HUES64 (cell line): ENCODE measurements at regions not wholly inside any gene's neighbourhood (a gene's known extent, or its start where the extent isn't known, plus 50 kb on each side); places are given as distances from the start of the nearest gene placed in this dataset.
A peak's percentile ranks its signal among the peaks of the same experiment; 100 is the strongest.

Experiments used
- H3K27ac ChIP-seq: 2 replicates; pipeline ENCODE4 v1.7.0; 2013; ENCODE audit warnings: low read depth, low read length, inconsistent platforms
- H3K27me3 ChIP-seq: 2 replicates; pipeline ENCODE4 v1.6.1; 2013; ENCODE audit warnings: mild to moderate bottlenecking, low read length; ENCODE audit not compliant: insufficient read depth
- H3K36me3 ChIP-seq: 2 replicates; pipeline ENCODE4 v1.6.1; 2013; ENCODE audit warnings: mild to moderate bottlenecking, low read length; ENCODE audit not compliant: insufficient read depth
- H3K4me1 ChIP-seq: 2 replicates; pipeline ENCODE4 v1.6.1; 2013; ENCODE audit warnings: mild to moderate bottlenecking, low read length, moderate library complexity; ENCODE audit not compliant: insufficient read depth
- H3K4me3 ChIP-seq: 2 replicates; pipeline ENCODE4 v1.5.1; 2013; ENCODE audit warnings: mild to moderate bottlenecking, low read length, moderate library complexity
- H3K9ac ChIP-seq: 2 replicates; pipeline ENCODE4 v1.6.1; 2013; ENCODE audit warnings: mild to moderate bottlenecking, low read depth, low read length
- H3K9me3 ChIP-seq: 2 replicates; pipeline ENCODE4 v1.6.1; 2013; ENCODE audit warnings: low read depth, low read length; ENCODE audit not compliant: insufficient read depth
- WGBS: fragments of 150-250, 120-280 bp; methylation state at CpG from one replicate; pipeline ENCODE4 v1.1.7; 2013; ENCODE audit warnings: missing lambda C conversion rate; 5-methylcytosine and 5-hydroxymethylcytosine counted together

- no peaks in the 10 kb centered on the region for H3K36me3 ChIP-seq
- peaks cover 6% of the 10 kb centered on the region; the same call in 1 of the 2 replicates for H3K4me1 ChIP-seq
- no peak overlapping the region for H3K4me3 ChIP-seq
- H3K9me3 ChIP-seq = no peaks in the 10 kb centered on the region
- 100% methylated on average over 1 of the region's 2 CpGs for WGBS
- H3K27ac ChIP-seq = no peak overlapping the region
- H3K27me3 ChIP-seq = no peaks in the 10 kb centered on the region
- H3K9ac ChIP-seq = no peak overlapping the region
Measured at GRCh38 chr9:108108852-108109448, 619.4 kb upstream of the KLF4 start.

GRCh38 chr9:108108280-108108851 lies 618.8 kb upstream of the KLF4 start:
- Histone ChIP-seq H3K36me3 (no peaks in the 10 kb centered on the region), H3K27ac (no peak overlapping the region)
- 89% methylated on average over 3 of the region's 4 CpGs for WGBS

GRCh38 chr9:108105885-108106284 lies 616.3 kb upstream of the KLF4 start:
- Histone ChIP-seq H3K36me3 (no peaks in the 10 kb centered on the region), H3K27me3 (no peaks in the 10 kb centered on the region), H3K4me1 (peaks cover 6% of the 10 kb centered on the region; the same call in 1 of the 2 replicates), H3K4me3 (no peak overlapping the region), H3K27ac (no peak overlapping the region), H3K9ac (no peak overlapping the region), H3K9me3 (no peaks in the 10 kb centered on the region)
- WGBS = 41% methylated on average over 5 of the region's 5 CpGs

More at GRCh38 chr9:108108280-108108851, 618.8 kb upstream of the KLF4 start:
- H3K9ac ChIP-seq = no peak overlapping the region
- H3K4me1 ChIP-seq = peaks cover 6% of the 10 kb centered on the region; the same call in 1 of the 2 replicates
- H3K4me3 ChIP-seq = no peak overlapping the region
- H3K27me3 ChIP-seq = no peaks in the 10 kb centered on the region
- H3K9me3 ChIP-seq = no peaks in the 10 kb centered on the region

- Histone ChIP-seq H3K4me1 (peaks cover 6% of the 10 kb centered on the region; the same call in 1 of the 2 replicates), H3K27me3 (no peaks in the 10 kb centered on the region), H3K36me3 (no peaks in the 10 kb centered on the region), H3K4me3 (no peak overlapping the region), H3K27ac (no peak overlapping the region), H3K9me3 (no peaks in the 10 kb centered on the region), H3K9ac (no peak overlapping the region)
- WGBS = 92% methylated on average over 1 of the region's 1 CpG
Measured at GRCh38 chr9:108104991-108105390, 615.4 kb upstream of the KLF4 start.

DNA sequence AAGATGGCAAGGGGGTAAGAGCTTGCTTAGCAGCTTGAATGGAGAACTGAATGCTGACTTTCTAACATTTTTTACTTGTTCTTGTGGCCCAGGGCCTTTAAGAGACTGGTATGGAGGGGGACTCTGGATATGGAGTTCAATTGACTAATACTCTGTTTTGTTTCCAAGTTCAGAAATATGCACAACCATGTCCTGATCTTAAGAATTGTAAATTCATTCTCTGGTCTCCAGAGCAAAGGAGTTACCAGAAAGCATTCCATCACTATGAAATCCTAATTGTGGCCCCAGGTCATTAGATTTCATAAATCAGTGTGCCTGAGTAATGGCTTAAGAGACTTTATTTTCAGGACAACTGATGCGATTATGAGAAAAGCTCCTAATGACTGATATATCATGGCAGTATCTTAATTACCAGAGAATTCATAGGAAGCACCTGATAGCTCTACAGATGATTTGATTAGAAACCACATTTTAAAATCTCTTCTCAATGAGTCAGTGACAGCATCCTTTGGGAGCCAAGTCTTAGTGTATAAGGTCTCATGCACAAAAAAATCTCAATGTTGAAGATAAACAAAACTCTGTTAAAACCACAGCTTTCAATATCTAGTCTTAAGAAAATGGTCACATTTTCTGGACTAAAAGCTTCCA lies 613.6 kb upstream of the KLF4 start:
- 100% methylated on average over 1 of the region's 1 CpG for WGBS
- Histone ChIP-seq H3K4me3 (no peak overlapping the region), H3K4me1 (no peaks in the 10 kb centered on the region), H3K36me3 (no peaks in the 10 kb centered on the region), H3K9ac (no peak overlapping the region), H3K9me3 (no peaks in the 10 kb centered on the region), H3K27ac (no peak overlapping the region), H3K27me3 (no peaks in the 10 kb centered on the region)

GRCh38 chr9:108101410-108101809 lies 611.8 kb upstream of the KLF4 start:
- Histone ChIP-seq H3K9me3 (no peaks in the 10 kb centered on the region), H3K27ac (no peak overlapping the region), H3K36me3 (no peaks in the 10 kb centered on the region), H3K27me3 (no peaks in the 10 kb centered on the region), H3K9ac (no peak overlapping the region), H3K4me3 (no peak overlapping the region), H3K4me1 (no peaks in the 10 kb centered on the region; the same call in 1 of the 2 replicates)
- WGBS = 94% methylated on average over 1 of the region's 1 CpG

GRCh38 chr9:108100571-108100970 lies 611.0 kb upstream of the KLF4 start:
- Histone ChIP-seq H3K36me3 (no peaks in the 10 kb centered on the region), H3K4me3 (no peak overlapping the region), H3K27me3 (no peaks in the 10 kb centered on the region), H3K27ac (no peak overlapping the region), H3K4me1 (peaks cover 5% of the 10 kb centered on the region), H3K9me3 (no peaks in the 10 kb centered on the region), H3K9ac (no peak overlapping the region)
- 84% methylated on average over 6 of the region's 6 CpGs for WGBS

DNA sequence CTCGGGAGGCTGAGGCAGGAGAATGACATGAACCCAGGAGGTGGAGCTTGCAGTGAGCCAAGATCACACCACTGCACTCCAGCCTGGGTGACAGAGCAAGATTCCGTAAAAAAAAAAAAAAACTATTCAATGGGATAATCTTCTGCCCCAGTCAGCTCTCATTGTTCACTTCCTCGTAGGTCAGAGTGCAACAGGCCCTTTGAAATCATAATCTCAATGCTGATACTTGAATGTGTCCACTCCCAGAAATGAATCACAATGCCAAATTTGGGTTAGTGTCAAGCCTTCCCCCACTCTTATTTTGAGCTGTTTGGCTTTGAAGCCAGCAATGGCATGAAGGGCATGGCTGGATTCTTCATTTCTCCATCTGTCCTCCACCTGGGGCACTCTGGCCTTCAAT lies 610.3 kb upstream of the KLF4 start:
- Histone ChIP-seq H3K27me3 (no peaks in the 10 kb centered on the region), H3K36me3 (no peaks in the 10 kb centered on the region), H3K27ac (no peak overlapping the region), H3K9me3 (no peaks in the 10 kb centered on the region), H3K4me1 (peaks cover 10% of the 10 kb centered on the region), H3K4me3 (no peak overlapping the region), H3K9ac (no peak overlapping the region)
- 89% methylated on average over 3 of the region's 3 CpGs for WGBS

GRCh38 chr9:108095496-108095895 lies 605.9 kb upstream of the KLF4 start:
- Histone ChIP-seq H3K9ac (no peak overlapping the region), H3K36me3 (no peaks in the 10 kb centered on the region), H3K27ac (peak overlapping the region; percentile 81; the same call in 1 of the 2 replicates), H3K4me3 (no peak overlapping the region), H3K9me3 (0 out of 2 replicates have a peak, but pooled peaks cover 5% of the 10 kb centered on the region), H3K27me3 (no peaks in the 10 kb centered on the region), H3K4me1 (peaks cover 12% of the 10 kb centered on the region)
- 58% methylated on average over 1 of the region's 1 CpG for WGBS

GRCh38 chr9:108094676-108094993 lies 605.1 kb upstream of the KLF4 start:
- no peak overlapping the region for H3K4me3 ChIP-seq
- WGBS = 85% methylated on average over 2 of the region's 2 CpGs
- H3K27me3 ChIP-seq = no peaks in the 10 kb centered on the region
- H3K9ac ChIP-seq = no peak overlapping the region
- H3K9me3 ChIP-seq = 0 out of 2 replicates have a peak, but pooled peaks cover 5% of the 10 kb centered on the region
- no peak overlapping the region; the same call in 1 of the 2 replicates for H3K27ac ChIP-seq
- no peaks in the 10 kb centered on the region for H3K36me3 ChIP-seq
- peaks cover 12% of the 10 kb centered on the region for H3K4me1 ChIP-seq

- no peaks in the 10 kb centered on the region for H3K36me3 ChIP-seq
- no peak overlapping the region for H3K9ac ChIP-seq
- no peak overlapping the region for H3K27ac ChIP-seq
- peaks cover 12% of the 10 kb centered on the region for H3K4me1 ChIP-seq
- no peak overlapping the region for H3K4me3 ChIP-seq
- whole genome bisulfite sequencing = no CpG with 5 or more reads among the region's 1 CpG
- no peaks in the 10 kb centered on the region for H3K27me3 ChIP-seq
- 0 out of 2 replicates have a peak, but pooled peaks cover 5% of the 10 kb centered on the region for H3K9me3 ChIP-seq
Measured at GRCh38 chr9:108093773-108094675, 604.5 kb upstream of the KLF4 start.
